H1 (cell line): ENCODE measurements at regions not wholly inside any gene's neighbourhood (a gene's known extent, or its start where the extent isn't known, plus 50 kb on each side); places are given as distances from the start of the nearest gene placed in this dataset.

Experiments
- CTCF ChIA-PET: fragments of 300-600 bp; sonication (Branson Sonifier 250); formaldehyde crosslinking; loops from one replicate; lab custom pipeline; 2021; ENCODE audit not compliant: partially characterized antibody; lab: Charles Lee
- POLR2A ChIA-PET: fragments of 300-600 bp; sonication (Branson Sonifier 250); formaldehyde crosslinking; loops from one replicate; lab custom pipeline; 2021; ENCODE audit warnings: inconsistent platforms; ENCODE audit not compliant: partially characterized antibody; lab: Charles Lee
- DNase-seq, 2 experiments: peaks; one replicate each; pipeline versions ENCODE4 v3.0.0 to v3.0.0-alpha.2; 2010 to 2022; ENCODE audit warnings: low spot score in 2 of 2, low read depth in 1 of 2, mixed read lengths in 1 of 2
- FAIRE-seq: peaks from 2 replicates; lab custom pipeline; 2011; peaks lifted over from hg19 to GRCh38; lab: Jason Lieb, UNC
- H2AFZ ChIP-seq: 2 replicates; pipeline ENCODE4 v1.8.1; 2012; ENCODE audit warnings: low read length, inconsistent platforms
- H2AK5ac ChIP-seq: 2 replicates; pipeline ENCODE4 v1.6.1; 2013; ENCODE audit warnings: low read depth, low read length
- H2BK120ac ChIP-seq: replicated peaks from 2 replicates; pipeline ENCODE3; 2013; ENCODE audit warnings: low read depth, low read length, inconsistent platforms
- H2BK12ac ChIP-seq: 2 replicates; pipeline ENCODE4 v1.6.1; 2013; ENCODE audit warnings: low read depth, low read length
- H2BK15ac ChIP-seq: 2 replicates; pipeline ENCODE4 v1.6.1; 2013; ENCODE audit warnings: low read length
- H2BK20ac ChIP-seq: 2 replicates; pipeline ENCODE4 v1.6.1; 2013; ENCODE audit warnings: low read length
- H2BK5ac ChIP-seq: 2 replicates; pipeline ENCODE4 v1.6.1; 2013; ENCODE audit warnings: low read depth, low read length
- H3K14ac ChIP-seq: 2 replicates; pipeline ENCODE4 v1.6.1; 2013; ENCODE audit warnings: inconsistent platforms; ENCODE audit not compliant: insufficient read length
- H3K18ac ChIP-seq: 2 replicates; pipeline ENCODE4 v1.6.1; 2013; ENCODE audit warnings: low read length; ENCODE audit errors: extremely low read depth
- H3K23ac ChIP-seq: 2 replicates; pipeline ENCODE4 v1.6.1; 2013; ENCODE audit warnings: inconsistent platforms; ENCODE audit not compliant: insufficient read length
- H3K23me2 ChIP-seq: 2 replicates; pipeline ENCODE4 v1.6.1; 2013; ENCODE audit warnings: low read depth, low read length
- H3K27ac ChIP-seq: 2 replicates; pipeline ENCODE4 v1.6.1; 2011; ENCODE audit warnings: low read depth, low read length, inconsistent platforms
- H3K27me3 ChIP-seq, 4 experiments: replicated peaks in 1 of 4; 1 replicate in 1 of 4; 2 replicates in 3 of 4; pipeline versions ENCODE4 v1.6.1 to v1.8.1; 2011 to 2013; ENCODE audit warnings: low read length in 3 of 4, mild to moderate bottlenecking in 3 of 4, inconsistent platforms in 2 of 4, mixed read lengths in 2 of 4, moderate library complexity in 1 of 4; ENCODE audit not compliant: control insufficient read depth in 3 of 4, insufficient read depth in 3 of 4; ENCODE audit errors: extremely low read depth in 1 of 4
- H3K36me3 ChIP-seq, 4 experiments: 2 replicates each; pipeline versions ENCODE4 v1.6.1 to v1.8.1; 2011 to 2013; ENCODE audit warnings: mild to moderate bottlenecking in 4 of 4, low read length in 3 of 4, moderate library complexity in 2 of 4, control low read depth in 1 of 4, inconsistent platforms in 1 of 4; ENCODE audit not compliant: insufficient read depth in 4 of 4, control insufficient read depth in 2 of 4
- H3K4ac ChIP-seq: replicated peaks from 2 replicates; pipeline ENCODE3; 2013; ENCODE audit warnings: low read length, low read depth, mixed read lengths, inconsistent platforms; ENCODE audit not compliant: insufficient read length
- H3K4me1 ChIP-seq, 4 experiments: replicated peaks in 1 of 4; 1 replicate in 1 of 4; 2 replicates in 3 of 4; pipeline versions ENCODE4 v1.6.1 to v1.8.1; 2011 to 2013; ENCODE audit warnings: low read length in 3 of 4, inconsistent platforms in 2 of 4, mixed read lengths in 1 of 4; ENCODE audit not compliant: insufficient read depth in 4 of 4, control insufficient read depth in 3 of 4
- H3K4me2 ChIP-seq, 2 experiments: 2 replicates each; pipeline versions ENCODE4 v1.6.1 to v1.8.1; 2011 to 2013; ENCODE audit warnings: low read depth in 2 of 2, low read length in 2 of 2, control low read depth in 1 of 2, inconsistent platforms in 1 of 2, mild to moderate bottlenecking in 1 of 2; ENCODE audit not compliant: insufficient read depth in 1 of 2
- H3K4me3 ChIP-seq, 4 experiments: fragments of 200-600, 300-600 bp in 1 of 4; sonication (generic), shearing (Covaris generic), sonication (Bioruptor Twin) in 1 of 4; 2 replicates each; pipeline versions ENCODE4 v1.5.1 to v1.8.1; 2011 to 2016; ENCODE audit warnings: low read length in 4 of 4, low read depth in 3 of 4, control low read depth in 2 of 4, inconsistent platforms in 2 of 4, mild to moderate bottlenecking in 2 of 4, mixed read lengths in 1 of 4, moderate library complexity in 1 of 4; ENCODE audit not compliant: insufficient read depth in 2 of 4; ENCODE audit errors: extremely low read depth in 1 of 4
- H3K56ac ChIP-seq: replicated peaks from 2 replicates; pipeline ENCODE3; 2013; ENCODE audit warnings: low read depth, mild to moderate bottlenecking, mixed read lengths, low read length, inconsistent platforms; ENCODE audit not compliant: insufficient read length
- H3K79me1 ChIP-seq: 2 replicates; pipeline ENCODE4 v1.6.1; 2013; ENCODE audit warnings: low read depth, low read length, control low read depth
- H3K79me2 ChIP-seq, 2 experiments: 2 replicates each; pipeline versions ENCODE4 v1.6.1 to v1.8.1; 2012 to 2013; ENCODE audit warnings: low read length in 2 of 2, mild to moderate bottlenecking in 2 of 2, inconsistent platforms in 1 of 2; ENCODE audit not compliant: insufficient read depth in 2 of 2, control insufficient read depth in 1 of 2
- H3K9ac ChIP-seq, 4 experiments: replicated peaks in 1 of 4; 1 replicate in 1 of 4; 2 replicates in 3 of 4; pipeline versions ENCODE4 v1.6.1 to v1.8.1; 2011 to 2013; ENCODE audit warnings: low read depth in 3 of 4, low read length in 3 of 4, control low read depth in 2 of 4, mild to moderate bottlenecking in 2 of 4, moderate library complexity in 2 of 4, inconsistent platforms in 1 of 4; ENCODE audit errors: extremely low read depth in 1 of 4
- H3K9me3 ChIP-seq, 2 experiments: 2 replicates each; pipeline versions ENCODE4 v1.6.1 to v1.8.1; 2012 to 2013; ENCODE audit warnings: mild to moderate bottlenecking in 2 of 2, moderate library complexity in 2 of 2, control low read depth in 1 of 2, inconsistent platforms in 1 of 2, low read depth in 1 of 2, low read length in 1 of 2, mixed read lengths in 1 of 2; ENCODE audit not compliant: insufficient read depth in 2 of 2
- H4K20me1 ChIP-seq, 2 experiments: replicated peaks in 1 of 2; 2 replicates each; pipeline versions ENCODE3 to v1.8.1; 2011 to 2013; ENCODE audit warnings: inconsistent platforms in 2 of 2, low read length in 2 of 2, mild to moderate bottlenecking in 1 of 2; ENCODE audit not compliant: insufficient read depth in 2 of 2, control insufficient read depth in 1 of 2
- H4K5ac ChIP-seq: 2 replicates; pipeline ENCODE4 v1.6.1; 2013; ENCODE audit warnings: low read length, low read depth, mixed read lengths, inconsistent platforms; ENCODE audit not compliant: insufficient read length
- H4K8ac ChIP-seq: 2 replicates; pipeline ENCODE4 v1.8.0; 2013; ENCODE audit warnings: mild to moderate bottlenecking, moderate library complexity, low read length, inconsistent platforms; ENCODE audit not compliant: insufficient read depth; ENCODE audit errors: extremely low read depth
- H4K91ac ChIP-seq: replicated peaks from 2 replicates; pipeline ENCODE3; 2013; ENCODE audit warnings: low read length, mixed read lengths, inconsistent platforms; ENCODE audit not compliant: insufficient read length
- NRF1 ChIP-seq: IDR thresholded peaks from 2 replicates; pipeline ENCODE4 v1.6.1; 2011; ENCODE audit warnings: mild to moderate bottlenecking, low read depth, low read length, improper control_type of control experiment
- WGBS, 2 experiments: shearing (Covaris generic) in 1 of 2; methylation state at CpG; one replicate each; pipeline versions ENCODE4 v1.1.6 to v1.1.7; 2013 to 2015; ENCODE audit warnings: low lambda C conversion rate in 2 of 2, mixed read lengths in 2 of 2, inconsistent platforms in 1 of 2, low coverage in 1 of 2, missing lambda C conversion rate in 1 of 2; ENCODE audit not compliant: insufficient replicate concordance in 2 of 2, insufficient coverage in 1 of 2, insufficient read length in 1 of 2; ENCODE audit errors: extremely low coverage in 1 of 2, missing lambda C conversion rate in 1 of 2; 5-methylcytosine and 5-hydroxymethylcytosine counted together
- TF ChIP-seq, protein P1 (sequence below), 3 experiments: IDR thresholded peaks; 1 replicate in 2 of 3; 2 replicates in 1 of 3; pipeline versions ENCODE4 v1.5.1 to v1.6.1; 2011; ENCODE audit warnings: low read length in 3 of 3, mild to moderate bottlenecking in 3 of 3, inconsistent platforms in 2 of 3, low read depth in 1 of 3, moderate library complexity in 1 of 3; ENCODE audit not compliant: insufficient read depth in 1 of 3; ENCODE audit errors: control extremely low read depth in 1 of 3

DNA sequence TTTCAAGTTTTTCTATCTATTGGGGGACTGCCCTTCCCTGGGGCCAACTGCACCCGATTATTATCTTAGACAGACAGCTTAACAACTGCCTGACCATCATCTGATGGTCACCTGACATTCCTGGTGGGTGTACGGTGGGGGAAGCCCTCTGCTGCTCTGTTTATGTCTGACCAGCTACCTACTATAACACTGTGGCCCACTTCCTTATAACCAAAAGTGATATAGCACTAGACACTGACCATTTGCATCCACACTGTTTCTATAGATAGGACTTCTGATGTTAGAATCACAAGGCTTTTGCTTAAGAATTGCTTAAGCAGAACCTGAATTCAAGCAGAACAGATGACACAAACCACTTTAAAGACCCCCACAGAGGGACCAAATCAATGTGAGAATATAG, 110.5 kb upstream of the RAI14 start:
- H2BK20ac ChIP-seq, result 0 out of 2 replicates have a peak overlapping the region, but pooled peaks have one; percentile 67
- no peaks in the 10 kb centered on the region for H3K79me1 ChIP-seq
- no peak overlapping the region for H2AFZ ChIP-seq
- H3K4me2 ChIP-seq, result no peak overlapping the region
- no peak overlapping the region; the same call in 1 of the 2 replicates for H2BK5ac ChIP-seq
- peaks cover 12 to 18% of the 10 kb centered on the region in 2 experiments; a peak in 2 of 4 replicates for H3K9me3 ChIP-seq
- no peak overlapping the region for H3K4me3 ChIP-seq
- peak overlapping the region; percentile 76 for H4K91ac ChIP-seq
- TF ChIP-seq NRF1, result no peak
- TF ChIP-seq, protein P1, sequence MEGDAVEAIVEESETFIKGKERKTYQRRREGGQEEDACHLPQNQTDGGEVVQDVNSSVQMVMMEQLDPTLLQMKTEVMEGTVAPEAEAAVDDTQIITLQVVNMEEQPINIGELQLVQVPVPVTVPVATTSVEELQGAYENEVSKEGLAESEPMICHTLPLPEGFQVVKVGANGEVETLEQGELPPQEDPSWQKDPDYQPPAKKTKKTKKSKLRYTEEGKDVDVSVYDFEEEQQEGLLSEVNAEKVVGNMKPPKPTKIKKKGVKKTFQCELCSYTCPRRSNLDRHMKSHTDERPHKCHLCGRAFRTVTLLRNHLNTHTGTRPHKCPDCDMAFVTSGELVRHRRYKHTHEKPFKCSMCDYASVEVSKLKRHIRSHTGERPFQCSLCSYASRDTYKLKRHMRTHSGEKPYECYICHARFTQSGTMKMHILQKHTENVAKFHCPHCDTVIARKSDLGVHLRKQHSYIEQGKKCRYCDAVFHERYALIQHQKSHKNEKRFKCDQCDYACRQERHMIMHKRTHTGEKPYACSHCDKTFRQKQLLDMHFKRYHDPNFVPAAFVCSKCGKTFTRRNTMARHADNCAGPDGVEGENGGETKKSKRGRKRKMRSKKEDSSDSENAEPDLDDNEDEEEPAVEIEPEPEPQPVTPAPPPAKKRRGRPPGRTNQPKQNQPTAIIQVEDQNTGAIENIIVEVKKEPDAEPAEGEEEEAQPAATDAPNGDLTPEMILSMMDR (IDR thresholded peaks at IDR 0.05; ENCODE audit: control extremely low read depth in 1 of 3, insufficient read depth in 1 of 3, low read depth in 1 of 3, low read length in 3 of 3), result no peak
- TF ChIP-seq, all 59 proteins: peak for 0
- H2BK15ac ChIP-seq, result no peak overlapping the region
- no peak overlapping the region for H4K8ac ChIP-seq
- WGBS, 2 experiments, result 90% methylated on average over 2 of the region's 2 CpGs; no CpG with 5 or more reads in 1 of the 2 experiments
- H3K27me3 ChIP-seq, result no peaks in the 10 kb centered on the region
- ChIA-PET CTCF (interaction anchor here (1.5 kb wide), 1 partner anchor 352 kb away, joined by 4 read pairs; no protein-coding TSS in a partner anchor), POLR2A (no interaction called here)
- no peak overlapping the region for H3K23ac ChIP-seq
- peaks cover 0 to 10% (median 4%) of the 10 kb centered on the region in 4 experiments; a peak in 2 of 8 replicates for H3K36me3 ChIP-seq
- no peak overlapping the region for H3K27ac ChIP-seq
- H3K9ac ChIP-seq, result no peak overlapping the region
- H2AK5ac ChIP-seq, result no peak overlapping the region
- H3K23me2 ChIP-seq, result no peaks in the 10 kb centered on the region
- H3K18ac ChIP-seq, result no peak overlapping the region
- peak overlapping the region; percentile 55 for H3K4ac ChIP-seq
- H3K4me1 ChIP-seq, result peaks cover 9 to 49% (median 17%) of the 10 kb centered on the region in 4 experiments; a peak in 6 of 7 replicates
- H3K79me2 ChIP-seq, result no peaks in the 10 kb centered on the region
- no peak overlapping the region for H4K5ac ChIP-seq
- H2BK12ac ChIP-seq, result no peak overlapping the region
- DNase-seq (no peak), FAIRE-seq (no peak)
- H3K56ac ChIP-seq, result peak overlapping the region; percentile 4
- H2BK120ac ChIP-seq, result peak overlapping the region; percentile 89
- no peaks in the 10 kb centered on the region for H4K20me1 ChIP-seq
- H3K14ac ChIP-seq, result no peak overlapping the region
